Keratinocyte (primary cell): ENCODE measurements at regions not wholly inside any gene's neighbourhood (a gene's known extent, or its start where the extent isn't known, plus 50 kb on each side); places are given as distances from the start of the nearest gene placed in this dataset.

Source experiments
- EZH2 ChIP-seq: IDR thresholded peaks from one replicate; pipeline ENCODE4 v1.6.1; 2012; ENCODE audit warnings: inconsistent platforms, mild to moderate bottlenecking, low read length, moderate library complexity
- TF ChIP-seq, protein P1 (sequence below), 3 experiments: IDR thresholded peaks in 1 of 3; conservative IDR thresholded peaks in 1 of 3; optimal IDR thresholded peaks in 1 of 3; 2 replicates in 2 of 3; 3 replicates in 1 of 3; pipeline versions ENCODE3 to v1.5.1; 2011; ENCODE audit warnings: low read length in 3 of 3, mild to moderate bottlenecking in 3 of 3, moderate library complexity in 2 of 3, control low read depth in 1 of 3, inconsistent platforms in 1 of 3; ENCODE audit not compliant: insufficient read depth in 2 of 3; ENCODE audit errors: extremely low read depth in 1 of 3

GRCh38 chr10:36676321-36676720, 449.1 kb upstream of the ANKRD30A start:
- TF ChIP-seq, protein P1, sequence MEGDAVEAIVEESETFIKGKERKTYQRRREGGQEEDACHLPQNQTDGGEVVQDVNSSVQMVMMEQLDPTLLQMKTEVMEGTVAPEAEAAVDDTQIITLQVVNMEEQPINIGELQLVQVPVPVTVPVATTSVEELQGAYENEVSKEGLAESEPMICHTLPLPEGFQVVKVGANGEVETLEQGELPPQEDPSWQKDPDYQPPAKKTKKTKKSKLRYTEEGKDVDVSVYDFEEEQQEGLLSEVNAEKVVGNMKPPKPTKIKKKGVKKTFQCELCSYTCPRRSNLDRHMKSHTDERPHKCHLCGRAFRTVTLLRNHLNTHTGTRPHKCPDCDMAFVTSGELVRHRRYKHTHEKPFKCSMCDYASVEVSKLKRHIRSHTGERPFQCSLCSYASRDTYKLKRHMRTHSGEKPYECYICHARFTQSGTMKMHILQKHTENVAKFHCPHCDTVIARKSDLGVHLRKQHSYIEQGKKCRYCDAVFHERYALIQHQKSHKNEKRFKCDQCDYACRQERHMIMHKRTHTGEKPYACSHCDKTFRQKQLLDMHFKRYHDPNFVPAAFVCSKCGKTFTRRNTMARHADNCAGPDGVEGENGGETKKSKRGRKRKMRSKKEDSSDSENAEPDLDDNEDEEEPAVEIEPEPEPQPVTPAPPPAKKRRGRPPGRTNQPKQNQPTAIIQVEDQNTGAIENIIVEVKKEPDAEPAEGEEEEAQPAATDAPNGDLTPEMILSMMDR (optimal IDR thresholded peaks at IDR 0.05 in 1 of 3, IDR thresholded peaks at IDR 0.05 in 1 of 3, conservative IDR thresholded peaks at IDR 0.05 in 1 of 3; ENCODE audit: extremely low read depth in 1 of 3, insufficient read depth in 2 of 3, low read length in 3 of 3): no peak
- no peak for TF ChIP-seq EZH2
